ENCODE measurements at regions not wholly inside any gene's neighbourhood (a gene's known extent, or its start where the extent isn't known, plus 50 kb on each side); places are given as distances from the start of the nearest gene placed in this dataset.
A peak's percentile ranks its signal among the peaks of the same experiment; 100 is the strongest.

GRCh38 chr13:95485045-95485517 lies 67.4 kb upstream of the CLDN10 start:
- no peak for TF ChIP-seq NR2F2 (IDR thresholded peaks at IDR 0.05)
- no peak for TF ChIP-seq FOXA2 (IDR thresholded peaks at IDR 0.05)
- no peak for TF ChIP-seq EGR1 (IDR thresholded peaks at IDR 0.05; ENCODE audit: low read depth in 2 of 2)
- no peak for TF ChIP-seq GABPA (IDR thresholded peaks at IDR 0.05 in 1 of 2, conservative IDR thresholded peaks at IDR 0.05 in 1 of 2)
- TF ChIP-seq RXRA (IDR thresholded peaks at IDR 0.05) = no peak
- TF ChIP-seq TAF1 (conservative IDR thresholded peaks at IDR 0.05) = no peak
- TF ChIP-seq HNF4A (conservative IDR thresholded peaks at IDR 0.05) = no peak
- no peak for TF ChIP-seq ATF3 (IDR thresholded peaks at IDR 0.05)
- Histone ChIP-seq H3K27ac (ENCODE audit: low read depth in 1 of 2, low read length in 2 of 2) (no peak overlapping the region), H3K4me1 (ENCODE audit: control insufficient read depth in 4 of 4, insufficient read depth in 4 of 4, low read length in 3 of 4) (no peaks in the 10 kb centered on the region), H3K4me3 (ENCODE audit: low read depth in 1 of 3, low read length in 3 of 3) (no peak overlapping the region), H3K36me3 (ENCODE audit: control insufficient read depth in 4 of 4, insufficient read depth in 3 of 4, low read depth in 1 of 4, low read length in 3 of 4) (no peaks in the 10 kb centered on the region), H3K9me3 (ENCODE audit: control insufficient read depth in 4 of 4, low read length in 3 of 4) (peaks cover 0 to 5% (median 0%) of the 10 kb centered on the region in 4 donors), H3K27me3 (ENCODE audit: control insufficient read depth in 4 of 4, insufficient read depth in 4 of 4, low read length in 3 of 4) (no peaks in the 10 kb centered on the region), H3K9ac (ENCODE audit: low read depth in 1 of 2, low read length in 2 of 2) (no peak overlapping the region)
- no peak for DNase-seq (ENCODE audit: low spot score)
- 70% methylated on average over 5 of the region's 5 CpGs for WGBS

- no peak overlapping the region for H3K27ac ChIP-seq (ENCODE audit: low read depth in 1 of 2, low read length in 2 of 2)
- TF ChIP-seq ATF3 (IDR thresholded peaks at IDR 0.05) (no peak), JUND (IDR thresholded peaks at IDR 0.05) (no peak), REST (IDR thresholded peaks at IDR 0.05) (no peak), ZBTB33 (IDR thresholded peaks at IDR 0.05) (no peak), NR2F2 (IDR thresholded peaks at IDR 0.05) (peak; percentile 86), SP1 (IDR thresholded peaks at IDR 0.05) (no peak), YY1 (IDR thresholded peaks at IDR 0.05) (no peak)
- no peak overlapping the region for H3K4me3 ChIP-seq (ENCODE audit: low read depth in 1 of 3, low read length in 3 of 3)
- 69% methylated on average over 3 of the region's 3 CpGs for WGBS
- H3K27me3 ChIP-seq (ENCODE audit: control insufficient read depth in 4 of 4, insufficient read depth in 4 of 4, low read length in 3 of 4) = no peaks in the 10 kb centered on the region
- H3K4me1 ChIP-seq (ENCODE audit: control insufficient read depth in 4 of 4, insufficient read depth in 4 of 4, low read length in 3 of 4) = no peaks in the 10 kb centered on the region
- H3K9me3 ChIP-seq (ENCODE audit: control insufficient read depth in 4 of 4, low read length in 3 of 4) = peaks cover 0 to 5% (median 0%) of the 10 kb centered on the region in 4 donors
- H3K9ac ChIP-seq (ENCODE audit: low read depth in 1 of 2, low read length in 2 of 2) = no peak overlapping the region
- H3K36me3 ChIP-seq (ENCODE audit: control insufficient read depth in 4 of 4, insufficient read depth in 3 of 4, low read depth in 1 of 4, low read length in 3 of 4) = no peaks in the 10 kb centered on the region
- DNase-seq (ENCODE audit: low spot score) = no peak
Observed at GRCh38 chr13:95485518-95486144, 66.9 kb upstream of the CLDN10 start.

Measured in liver (tissue), 7 donors.